Left renal cortex interstitium (tissue), 4 donors: ENCODE measurements at regions not wholly inside any gene's neighbourhood (a gene's known extent, or its start where the extent isn't known, plus 50 kb on each side); places are given as distances from the start of the nearest gene placed in this dataset.

Source experiments
- DNase-seq, 4 donors: peaks; one replicate each; pipeline ENCODE4 v3.0.0-alpha.2; 2013; ENCODE audit warnings: low read depth in 4 of 4, low spot score in 2 of 4, missing footprints in 1 of 4

- no peak for DNase-seq
Observed at GRCh38 chrX:6707497-6707896, 172.6 kb upstream of the VCX3A start.

- DNase-seq, result no peak
Observed at GRCh38 chrX:6701085-6701484, 166.2 kb upstream of the VCX3A start.

- no peak for DNase-seq
Observed at GRCh38 chrX:6695717-6696116, 160.8 kb upstream of the VCX3A start.

GRCh38 chrX:6694977-6695376, 160.1 kb upstream of the VCX3A start:
- DNase-seq, result no peak

- no peak for DNase-seq
Observed at GRCh38 chrX:6694221-6694620, 159.3 kb upstream of the VCX3A start.

GRCh38 chrX:6693051-6693450, 158.1 kb upstream of the VCX3A start:
- DNase-seq, result no peak

GRCh38 chrX:6685489-6685888, 150.6 kb upstream of the VCX3A start:
- no peak for DNase-seq

GRCh38 chrX:6683353-6683752, 148.4 kb upstream of the VCX3A start:
- DNase-seq, result no peak

GRCh38 chrX:6681521-6682145, 146.7 kb upstream of the VCX3A start:
- DNase-seq, result no peak

GRCh38 chrX:6679988-6680387, 145.1 kb upstream of the VCX3A start:
- no peak for DNase-seq

- no peak for DNase-seq
Observed at GRCh38 chrX:6679550-6679949, 144.6 kb upstream of the VCX3A start.

- no peak for DNase-seq
Observed at GRCh38 chrX:6678313-6678712, 143.4 kb upstream of the VCX3A start.

GRCh38 chrX:6674734-6675133, 139.8 kb upstream of the VCX3A start:
- no peak for DNase-seq

GRCh38 chrX:6667048-6667768, 132.3 kb upstream of the VCX3A start:
- no peak for DNase-seq

GRCh38 chrX:6666624-6667023, 131.7 kb upstream of the VCX3A start:
- DNase-seq, result no peak

GRCh38 chrX:6661736-6662135, 126.8 kb upstream of the VCX3A start:
- no peak for DNase-seq

- DNase-seq, result no peak
Observed at GRCh38 chrX:6660567-6661264, 125.8 kb upstream of the VCX3A start.

GRCh38 chrX:6645216-6645615, 110.3 kb upstream of the VCX3A start:
- DNase-seq, result no peak

GRCh38 chrX:6644411-6644810, 109.5 kb upstream of the VCX3A start:
- DNase-seq, result no peak

GRCh38 chrX:6640727-6641126, 105.8 kb upstream of the VCX3A start:
- DNase-seq, result no peak

GRCh38 chrX:6614506-6614905, 79.6 kb upstream of the VCX3A start:
- no peak for DNase-seq
